K562 (cell line): ENCODE measurements at regions not wholly inside any gene's neighbourhood (a gene's known extent, or its start where the extent isn't known, plus 50 kb on each side); places are given as distances from the start of the nearest gene placed in this dataset.

Experiments used
- AFF1 ChIP-seq, 2 experiments: fragments of 450-650 bp; IDR thresholded peaks; 2 replicates each; pipeline ENCODE4 v1.6.1; 2018; ENCODE audit warnings: mild to moderate bottlenecking in 2 of 2, low read depth in 1 of 2; ENCODE audit not compliant: partially characterized antibody in 2 of 2
- FOSL1 ChIP-seq: fragments of 200-800 bp; sonication (Bioruptor generic); conservative IDR thresholded peaks from 2 replicates; pipeline ENCODE4 v1.6.1; 2016; ENCODE audit warnings: missing genetic modification characterization, missing compliant biosample characterization
- JUNB ChIP-seq: fragments of 450-650 bp; formaldehyde crosslinking; conservative IDR thresholded peaks from 2 replicates; pipeline ENCODE4 v1.4.0; 2020; ENCODE audit warnings: mild to moderate bottlenecking
- JUND ChIP-seq, 2 experiments: IDR thresholded peaks; 2 replicates in 1 of 2; 3 replicates in 1 of 2; pipeline ENCODE4 v1.6.1; 2011; ENCODE audit warnings: borderline replicate concordance in 2 of 2, low read depth in 2 of 2, low read length in 2 of 2, improper control_type of control experiment in 1 of 2, missing biosample characterization in 1 of 2, missing genetic modification characterization in 1 of 2, missing genetic modification reagents in 1 of 2
- LCOR ChIP-seq: sonication (generic); formaldehyde crosslinking; IDR thresholded peaks from 2 replicates; pipeline ENCODE4 v1.8.0; 2022; ENCODE audit warnings: mild to moderate bottlenecking, missing genetic modification reagents
- MEF2A ChIP-seq: IDR thresholded peaks from 2 replicates; pipeline ENCODE4 v1.6.1; 2011; ENCODE audit warnings: low read depth, mild to moderate bottlenecking, low read length, moderate library complexity; ENCODE audit not compliant: control insufficient read depth
- MTA3 ChIP-seq: fragments of 450-650 bp; formaldehyde crosslinking; IDR thresholded peaks from 2 replicates; pipeline ENCODE4 v1.6.1; 2017; ENCODE audit warnings: mild to moderate bottlenecking, borderline replicate concordance
- NR2C1 ChIP-seq, 2 experiments: fragments of 450-650 bp; IDR thresholded peaks; 2 replicates each; pipeline ENCODE4 v1.6.1; 2017; ENCODE audit warnings: mild to moderate bottlenecking in 2 of 2, antibody characterized with exemption in 1 of 2, inconsistent platforms in 1 of 2, missing compliant biosample characterization in 1 of 2, missing genetic modification characterization in 1 of 2
- RBM22 ChIP-seq: fragments of 200-400 bp; formaldehyde crosslinking; IDR thresholded peaks from 2 replicates; pipeline ENCODE4 v1.6.1; 2018; ENCODE audit warnings: low read length, low read depth; ENCODE audit not compliant: poor library complexity, severe bottlenecking
- SAFB ChIP-seq: fragments of 200-400 bp; formaldehyde crosslinking; IDR thresholded peaks from 2 replicates; pipeline ENCODE4 v1.6.1; 2017; ENCODE audit warnings: low read depth, low read length, borderline replicate concordance
- SLC30A9 ChIP-seq: fragments of 250-450 bp; sonication (Bioruptor Pico); IDR thresholded peaks from 2 replicates; pipeline ENCODE4 v1.8.0; 2022; ENCODE audit warnings: mild to moderate bottlenecking, moderate library complexity
- SUPT5H ChIP-seq: fragments of 450-650 bp; IDR thresholded peaks from 2 replicates; pipeline ENCODE4 v1.6.1; 2016
- TFAM ChIP-seq: fragments of 250-450 bp; sonication (Bioruptor Pico); conservative IDR thresholded peaks from 2 replicates; pipeline ENCODE4 v1.5.0; 2021; ENCODE audit warnings: mild to moderate bottlenecking, moderate library complexity
- ZNF384 ChIP-seq: IDR thresholded peaks from 2 replicates; pipeline ENCODE4 v1.6.1; 2012; ENCODE audit warnings: low read depth, low read length, improper control_type of control experiment
- ZNF77 ChIP-seq: fragments of 250-450 bp; sonication (Bioruptor Pico); IDR thresholded peaks from 2 replicates; pipeline ENCODE4 v1.5.0; 2020
- TF ChIP-seq, protein P1 (sequence below), 2 experiments: IDR thresholded peaks in 1 of 2; conservative IDR thresholded peaks in 1 of 2; 2 replicates each; pipeline ENCODE4 v1.6.1; 2016; ENCODE audit warnings: low read depth in 2 of 2, mild to moderate bottlenecking in 1 of 2, missing compliant biosample characterization in 1 of 2, missing genetic modification characterization in 1 of 2, moderate library complexity in 1 of 2
- TF ChIP-seq, protein P2 (sequence below): fragments of 450-650 bp; formaldehyde crosslinking; IDR thresholded peaks from 2 replicates; pipeline ENCODE4 v1.4.0; 2022; ENCODE audit warnings: missing genetic modification characterization
- TF ChIP-seq, protein P3 (sequence below): fragments of 450-650 bp; conservative IDR thresholded peaks from 2 replicates; pipeline ENCODE4 v1.6.1; 2016; ENCODE audit warnings: missing genetic modification characterization, low read depth, mild to moderate bottlenecking, missing compliant biosample characterization, moderate library complexity

DNA sequence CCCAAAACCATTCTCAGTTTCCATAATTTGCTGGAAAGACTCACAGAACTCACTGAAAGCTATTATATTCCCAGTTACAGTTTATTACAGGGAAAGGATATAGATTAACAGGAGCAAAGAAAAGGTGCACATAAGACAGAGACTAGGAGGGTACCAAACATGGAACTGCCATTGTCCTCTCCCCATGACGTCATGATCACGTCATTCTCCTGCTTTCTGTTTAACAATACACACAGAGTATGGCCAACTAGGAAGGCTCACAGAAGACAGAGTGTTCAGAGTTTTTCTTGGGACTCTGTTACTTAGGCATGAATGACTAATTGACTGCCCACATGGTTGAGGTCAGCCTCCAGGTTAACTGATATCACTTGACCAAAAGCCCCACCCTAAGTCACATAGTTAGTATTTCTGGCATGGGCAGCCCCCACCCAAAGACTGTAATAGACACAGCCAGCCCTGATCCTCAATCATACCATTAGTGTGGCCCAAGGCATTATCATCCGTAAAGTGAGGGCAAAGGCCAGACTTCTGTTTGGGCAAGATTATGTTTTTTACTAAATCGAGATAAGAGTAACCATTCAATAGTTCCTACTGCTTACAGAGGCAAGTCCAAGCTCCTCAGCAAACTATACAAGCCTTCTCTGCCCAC is 353.5 kb upstream of the POU5F2 start (continued):
- TF ChIP-seq, protein P1, sequence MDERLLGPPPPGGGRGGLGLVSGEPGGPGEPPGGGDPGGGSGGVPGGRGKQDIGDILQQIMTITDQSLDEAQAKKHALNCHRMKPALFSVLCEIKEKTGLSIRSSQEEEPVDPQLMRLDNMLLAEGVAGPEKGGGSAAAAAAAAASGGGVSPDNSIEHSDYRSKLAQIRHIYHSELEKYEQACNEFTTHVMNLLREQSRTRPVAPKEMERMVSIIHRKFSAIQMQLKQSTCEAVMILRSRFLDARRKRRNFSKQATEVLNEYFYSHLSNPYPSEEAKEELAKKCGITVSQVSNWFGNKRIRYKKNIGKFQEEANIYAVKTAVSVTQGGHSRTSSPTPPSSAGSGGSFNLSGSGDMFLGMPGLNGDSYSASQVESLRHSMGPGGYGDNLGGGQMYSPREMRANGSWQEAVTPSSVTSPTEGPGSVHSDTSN (CRISPR knock-in tag; IDR thresholded peaks at IDR 0.05; ENCODE audit: low read depth) = no peak
- TF ChIP-seq, protein P1 (tag; conservative IDR thresholded peaks at IDR 0.05; ENCODE audit: low read depth) = no peak
- no peak for TF ChIP-seq RBM22
- peak; percentile 88 for TF ChIP-seq FOSL1 (tag)
- no peak for TF ChIP-seq NR2C1 (IDR thresholded peaks at IDR 0.05)
- peak; percentile 38; the same call in 1 of the 2 replicates for TF ChIP-seq NR2C1 (tag; IDR thresholded peaks at IDR 0.05)
- no peak for TF ChIP-seq ZNF384
- 0 out of 2 replicates have a peak, but pooled peaks have one; percentile 46 for TF ChIP-seq MTA3
- TF ChIP-seq TFAM (CRISPR knock-in tag) = no peak
- TF ChIP-seq SLC30A9 (CRISPR knock-in tag) = no peak
- TF ChIP-seq, protein P2, sequence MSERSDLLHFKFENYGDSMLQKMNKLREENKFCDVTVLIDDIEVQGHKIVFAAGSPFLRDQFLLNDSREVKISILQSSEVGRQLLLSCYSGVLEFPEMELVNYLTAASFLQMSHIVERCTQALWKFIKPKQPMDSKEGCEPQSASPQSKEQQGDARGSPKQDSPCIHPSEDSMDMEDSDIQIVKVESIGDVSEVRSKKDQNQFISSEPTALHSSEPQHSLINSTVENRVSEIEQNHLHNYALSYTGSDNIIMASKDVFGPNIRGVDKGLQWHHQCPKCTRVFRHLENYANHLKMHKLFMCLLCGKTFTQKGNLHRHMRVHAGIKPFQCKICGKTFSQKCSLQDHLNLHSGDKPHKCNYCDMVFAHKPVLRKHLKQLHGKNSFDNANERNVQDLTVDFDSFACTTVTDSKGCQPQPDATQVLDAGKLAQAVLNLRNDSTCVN (CRISPR knock-in tag) = no peak
- peak; percentile 74; the same call in 1 of the 2 replicates for TF ChIP-seq JUNB (CRISPR knock-in tag)
- no peak for TF ChIP-seq SAFB
- TF ChIP-seq LCOR (CRISPR knock-in tag) = peak; percentile 39; the same call in 1 of the 2 replicates
- no peak for TF ChIP-seq MEF2A
- TF ChIP-seq, protein P3, sequence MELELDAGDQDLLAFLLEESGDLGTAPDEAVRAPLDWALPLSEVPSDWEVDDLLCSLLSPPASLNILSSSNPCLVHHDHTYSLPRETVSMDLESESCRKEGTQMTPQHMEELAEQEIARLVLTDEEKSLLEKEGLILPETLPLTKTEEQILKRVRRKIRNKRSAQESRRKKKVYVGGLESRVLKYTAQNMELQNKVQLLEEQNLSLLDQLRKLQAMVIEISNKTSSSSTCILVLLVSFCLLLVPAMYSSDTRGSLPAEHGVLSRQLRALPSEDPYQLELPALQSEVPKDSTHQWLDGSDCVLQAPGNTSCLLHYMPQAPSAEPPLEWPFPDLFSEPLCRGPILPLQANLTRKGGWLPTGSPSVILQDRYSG = 0 out of 2 replicates have a peak, but pooled peaks have one; percentile 47
- no peak for TF ChIP-seq AFF1 (IDR thresholded peaks at IDR 0.05; ENCODE audit: low read depth in 1 of 2, partially characterized antibody in 2 of 2)
- TF ChIP-seq JUND (IDR thresholded peaks at IDR 0.05; ENCODE audit: borderline replicate concordance, low read depth, low read length) = peak; percentile 38; the same call in 1 of the 2 replicates
- TF ChIP-seq JUND (tag; IDR thresholded peaks at IDR 0.05; ENCODE audit: borderline replicate concordance, low read depth, low read length) = peak; percentile 87
- no peak for TF ChIP-seq SUPT5H
- no peak for TF ChIP-seq ZNF77 (CRISPR knock-in tag)
